ENCODE measurements at regions not wholly inside any gene's neighbourhood (a gene's known extent, or its start where the extent isn't known, plus 50 kb on each side); places are given as distances from the start of the nearest gene placed in this dataset.
"Not testable (repeated sequence)": the region's sequence is repeated elsewhere in the genome, so short reads cannot be mapped to it uniquely, and the experiment has no call there.

- H3K4me3 ChIP-seq (ENCODE audit: low read depth, low read length), result no peak overlapping the region
- DNase-seq (ENCODE audit: low read depth), result no peak
- TF ChIP-seq CTCF (IDR thresholded peaks at IDR 0.05; ENCODE audit: insufficient read depth, low read depth, low read length, missing control alignments), result no peak
These were observed 251.6 kb upstream of the SLC16A7 start for GRCh38 chr12:59344224-59344623.

- no peak for TF ChIP-seq CTCF (IDR thresholded peaks at IDR 0.05; ENCODE audit: insufficient read depth, low read depth, low read length, missing control alignments)
- H3K4me3 ChIP-seq (ENCODE audit: low read depth, low read length), result no peak overlapping the region
- DNase-seq (ENCODE audit: low read depth), result no peak
These were observed 266.4 kb upstream of the SLC16A7 start for GRCh38 chr12:59329462-59329861.

- not testable (repeated sequence) for H3K4me3 ChIP-seq (ENCODE audit: low read depth, low read length); DNase-seq (ENCODE audit: low read depth)
These were observed 267.3 kb upstream of the SLC16A7 start for GRCh38 chr12:59328395-59329075.

- not testable (repeated sequence) for H3K4me3 ChIP-seq (ENCODE audit: low read depth, low read length); DNase-seq (ENCODE audit: low read depth)
These were observed 269.4 kb upstream of the SLC16A7 start for GRCh38 chr12:59326457-59326856.

- TF ChIP-seq CTCF (IDR thresholded peaks at IDR 0.05; ENCODE audit: insufficient read depth, low read depth, low read length, missing control alignments), result no peak
- no peak overlapping the region for H3K4me3 ChIP-seq (ENCODE audit: low read depth, low read length)
- no peak for DNase-seq (ENCODE audit: low read depth)
These were observed 273.4 kb upstream of the SLC16A7 start for GRCh38 chr12:59322473-59322872.

- TF ChIP-seq CTCF (IDR thresholded peaks at IDR 0.05; ENCODE audit: insufficient read depth, low read depth, low read length, missing control alignments), result no peak
- DNase-seq (ENCODE audit: low read depth), result no peak
These were observed 274.6 kb upstream of the SLC16A7 start for GRCh38 chr12:59321278-59321677.

GRCh38 chr12:59320112-59320511 lies 275.7 kb upstream of the SLC16A7 start:
- no peak for TF ChIP-seq CTCF (IDR thresholded peaks at IDR 0.05; ENCODE audit: insufficient read depth, low read depth, low read length, missing control alignments)
- H3K4me3 ChIP-seq (ENCODE audit: low read depth, low read length), result no peak overlapping the region
- no peak for DNase-seq (ENCODE audit: low read depth)

More at GRCh38 chr12:59321278-59321677, 274.6 kb upstream of the SLC16A7 start:
- H3K4me3 ChIP-seq (ENCODE audit: low read depth, low read length), result no peak overlapping the region

- H3K4me3 ChIP-seq (ENCODE audit: low read depth, low read length), result no peak overlapping the region
- no peak for DNase-seq (ENCODE audit: low read depth)
- no peak for TF ChIP-seq CTCF (IDR thresholded peaks at IDR 0.05; ENCODE audit: insufficient read depth, low read depth, low read length, missing control alignments)
These were observed 276.9 kb upstream of the SLC16A7 start for GRCh38 chr12:59318940-59319339.

Data from GM12865 (cell line).